ENCODE measurements at regions not wholly inside any gene's neighbourhood (a gene's known extent, or its start where the extent isn't known, plus 50 kb on each side); places are given as distances from the start of the nearest gene placed in this dataset.

DNA sequence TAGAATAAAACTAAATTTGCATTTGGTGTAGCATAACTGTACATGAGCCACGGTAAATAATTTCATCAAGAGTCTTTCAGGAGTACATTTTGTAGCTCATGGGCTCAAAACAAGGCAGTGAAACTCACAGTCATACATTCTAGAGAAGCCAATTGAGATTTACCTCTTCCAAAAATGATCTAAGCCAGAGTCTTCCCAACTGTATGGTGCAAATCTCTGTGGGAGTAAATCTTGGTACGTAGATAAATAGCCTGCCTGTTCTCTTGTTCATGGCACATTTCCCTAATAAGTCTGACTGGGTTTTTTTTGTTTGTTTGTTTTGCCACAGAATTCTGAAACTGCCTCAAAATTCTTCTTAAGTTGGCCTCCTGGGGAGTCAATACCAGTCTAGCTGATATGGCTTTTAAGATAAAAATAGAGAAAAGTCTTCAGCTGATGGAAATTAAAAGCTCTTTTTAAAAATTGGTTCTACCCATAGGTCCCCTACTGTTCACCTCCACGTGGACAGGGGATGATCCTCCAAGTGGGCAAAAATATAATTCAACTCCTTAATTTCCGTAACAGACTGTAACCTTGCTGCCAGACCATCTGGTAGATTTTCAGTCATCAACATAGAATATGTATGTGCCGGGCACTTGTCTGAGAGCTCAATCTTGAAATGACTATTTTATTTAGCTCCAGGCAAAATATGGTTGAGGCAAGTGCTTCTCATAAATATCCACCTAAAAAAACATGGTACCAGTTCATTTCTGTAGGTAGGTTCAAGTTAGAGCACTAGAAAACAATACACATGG lies 365.4 kb downstream of the PDHA2 start:
- Histone ChIP-seq H3K9me3 (ENCODE audit: control insufficient read depth, insufficient read depth, low read depth, low read length) (no peaks in the 10 kb centered on the region), H3K4me3 (ENCODE audit: low read depth in 2 of 2, low read length in 2 of 2) (no peak overlapping the region), H3K27me3 (ENCODE audit: control insufficient read depth, insufficient read depth, low read length) (no peaks in the 10 kb centered on the region), H3K36me3 (ENCODE audit: control insufficient read depth, insufficient read depth, low read length) (no peaks in the 10 kb centered on the region), H3K27ac (ENCODE audit: low read length) (no peak overlapping the region), H3K4me1 (ENCODE audit: control insufficient read depth, insufficient read depth, low read length) (no peaks in the 10 kb centered on the region)
- ChIA-PET POLR2A (no interaction called here), CTCF (no interaction called here)
- intact Hi-C loops (cut with micrococcal nuclease; ENCODE audit: unreplicated experiment) (no loop called here), in situ Hi-C loops (cut with HindIII; ENCODE audit: low pct_unique_long_range_greater_than_20kb, low sequenced_read_pairs) (no loop called here)
- TF ChIP-seq CTCF (IDR thresholded peaks at IDR 0.05) = no peak
- TF ChIP-seq SIN3A (IDR thresholded peaks at IDR 0.05; ENCODE audit: borderline replicate concordance, insufficient read depth, low read depth, low read length) = no peak
- TF ChIP-seq TCF7L2 (IDR thresholded peaks at IDR 0.05; ENCODE audit: low read depth, low read length) = no peak
- TF ChIP-seq REST (IDR thresholded peaks at IDR 0.05; ENCODE audit: insufficient read depth in 1 of 2, low read depth in 2 of 2, low read length in 1 of 2) = no peak
- TF ChIP-seq POLR2AphosphoS5 (IDR thresholded peaks at IDR 0.05; ENCODE audit: low read depth, low read length) = no peak
- DNase-seq (ENCODE audit: low read depth, low spot score) (no peak), ATAC-seq (no peak)
- no TSS peak for BruUV-seq (replicated peaks)

GRCh38 chr4:96227515-96227914 lies 387.6 kb downstream of the PDHA2 start:
- DNase-seq (ENCODE audit: low read depth, low spot score) (no peak), ATAC-seq (no peak)
- H3K9me3 ChIP-seq (ENCODE audit: control insufficient read depth, insufficient read depth, low read depth, low read length) = no peaks in the 10 kb centered on the region
- intact Hi-C loops (cut with micrococcal nuclease; ENCODE audit: unreplicated experiment) (no loop called here), in situ Hi-C loops (cut with HindIII; ENCODE audit: low pct_unique_long_range_greater_than_20kb, low sequenced_read_pairs) (no loop called here)
- H3K27ac ChIP-seq (ENCODE audit: low read length) = no peak overlapping the region
- CTCF ChIA-PET = no interaction called here
- POLR2A ChIA-PET = no interaction called here
- no TSS peak for BruUV-seq (replicated peaks)
- no peaks in the 10 kb centered on the region for H3K36me3 ChIP-seq (ENCODE audit: control insufficient read depth, insufficient read depth, low read length)
- no peaks in the 10 kb centered on the region for H3K27me3 ChIP-seq (ENCODE audit: control insufficient read depth, insufficient read depth, low read length)
- no peak for TF ChIP-seq TCF7L2 (IDR thresholded peaks at IDR 0.05; ENCODE audit: low read depth, low read length)
- TF ChIP-seq CTCF (IDR thresholded peaks at IDR 0.05) = no peak
- no peak for TF ChIP-seq POLR2AphosphoS5 (IDR thresholded peaks at IDR 0.05; ENCODE audit: low read depth, low read length)
- TF ChIP-seq SIN3A (IDR thresholded peaks at IDR 0.05; ENCODE audit: borderline replicate concordance, insufficient read depth, low read depth, low read length) = no peak
- TF ChIP-seq REST (IDR thresholded peaks at IDR 0.05; ENCODE audit: insufficient read depth in 1 of 2, low read depth in 2 of 2, low read length in 1 of 2) = no peak
- H3K4me3 ChIP-seq (ENCODE audit: low read depth in 2 of 2, low read length in 2 of 2) = no peak overlapping the region
- H3K4me1 ChIP-seq (ENCODE audit: control insufficient read depth, insufficient read depth, low read length) = no peaks in the 10 kb centered on the region

Data from Panc1 (cell line).